Activated CD4-positive, alpha-beta T cell treated with anti-CD3 and anti-CD28 coated beads, Interleukin-2, Interleukin-6, amounts not matched to agents 100 ng/mL and 50 ng/mL, durations not matched to agents 16 hours and 8 hours (primary cell): ENCODE measurements at regions not wholly inside any gene's neighbourhood (a gene's known extent, or its start where the extent isn't known, plus 50 kb on each side); places are given as distances from the start of the nearest gene placed in this dataset.
"Not testable (repeated sequence)": the region's sequence is repeated elsewhere in the genome, so short reads cannot be mapped to it uniquely, and the experiment has no call there.

Source experiments
- DNase-seq: peaks from one replicate; pipeline ENCODE4 v3.0.0-alpha.2; 2020

- DNase-seq = no peak
These were observed 130.0 kb downstream of the EHF start for GRCh38 chr11:34750692-34751405.

- no peak for DNase-seq
These were observed 129.1 kb downstream of the EHF start for GRCh38 chr11:34749666-34750659.

- no peak for DNase-seq
These were observed 127.1 kb downstream of the EHF start for GRCh38 chr11:34748036-34748435.

- DNase-seq = no peak
These were observed 126.4 kb downstream of the EHF start for GRCh38 chr11:34747251-34747650.

GRCh38 chr11:34745195-34745594 lies 124.3 kb downstream of the EHF start:
- DNase-seq = no peak

- no peak for DNase-seq
These were observed 123.6 kb downstream of the EHF start for GRCh38 chr11:34744511-34744910.

- DNase-seq = no peak
These were observed 117.3 kb downstream of the EHF start for GRCh38 chr11:34738237-34738636.

- no peak for DNase-seq
These were observed 111.9 kb downstream of the EHF start for GRCh38 chr11:34732831-34733230.

- DNase-seq = no peak
These were observed 110.7 kb downstream of the EHF start for GRCh38 chr11:34731603-34732002.

- DNase-seq = no peak
These were observed 109.8 kb downstream of the EHF start for GRCh38 chr11:34730544-34731295.

GRCh38 chr11:34728609-34729008 lies 107.7 kb downstream of the EHF start:
- DNase-seq = no peak

GRCh38 chr11:34727228-34727737 lies 106.4 kb downstream of the EHF start:
- no peak for DNase-seq

GRCh38 chr11:34724973-34725372 lies 104.1 kb downstream of the EHF start:
- no peak for DNase-seq

GRCh38 chr11:34721646-34722045 lies 100.8 kb downstream of the EHF start:
- no peak for DNase-seq

GRCh38 chr11:34719303-34719848 lies 98.5 kb downstream of the EHF start:
- DNase-seq = no peak

- not testable (repeated sequence) for DNase-seq
These were observed 92.7 kb downstream of the EHF start for GRCh38 chr11:34713631-34714030.
